Testis (tissue), 2 donors: ENCODE measurements at regions not wholly inside any gene's neighbourhood (a gene's known extent, or its start where the extent isn't known, plus 50 kb on each side); places are given as distances from the start of the nearest gene placed in this dataset.

ENCODE experiments used
- DNase-seq: peaks from one replicate; pipeline ENCODE4 v3.0.0-alpha.2; 2019
- H3K27ac ChIP-seq, 2 donors: fragments of 200-600 bp; sonication (generic); one replicate each; pipeline ENCODE4 v1.5.1; 2019
- H3K27me3 ChIP-seq: fragments of 200-600 bp; sonication (generic); one replicate; pipeline ENCODE4 v1.5.1; 2019
- H3K36me3 ChIP-seq: fragments of 200-600 bp; sonication (generic); one replicate; pipeline ENCODE4 v1.5.1; 2017; ENCODE audit warnings: low read depth; ENCODE audit errors: missing control alignments
- H3K4me1 ChIP-seq: fragments of 200-600 bp; sonication (generic); one replicate; pipeline ENCODE4 v1.5.1; 2019
- H3K4me3 ChIP-seq, 2 donors: fragments of 200-600 bp; sonication (generic); one replicate each; pipeline ENCODE4 v1.5.1; 2017 to 2019
- H3K9me3 ChIP-seq: fragments of 200-600 bp; sonication (generic); one replicate; pipeline ENCODE4 v1.5.1; 2017
- CTCF ChIP-seq, 3 experiments: fragments of 450-650 bp in 2 of 3; fragments of 200-600 bp in 1 of 3; sonication (generic) in 1 of 3; IDR thresholded peaks; one replicate each; pipeline ENCODE4 v1.5.1; 2016 to 2019; ENCODE audit warnings: antibody characterized with exemption in 3 of 3, mild to moderate bottlenecking in 2 of 3, moderate library complexity in 1 of 3
- POLR2A ChIP-seq: fragments of 450-650 bp; IDR thresholded peaks from one replicate; pipeline ENCODE4 v1.6.1; 2017; ENCODE audit warnings: antibody characterized with exemption, mild to moderate bottlenecking, moderate library complexity
- whole genome bisulfite sequencing, 2 donors: methylation state at CpG; one replicate each; pipeline ENCODE4 v1.1.5; 2018; 5-methylcytosine and 5-hydroxymethylcytosine counted together
- intact Hi-C: fragments of 100-400 bp; cut with DNase I; formaldehyde crosslinking; loops from one replicate; pipeline ENCODE4 v1.15.1; 2023; ENCODE audit warnings: low total_unique reads

- H3K36me3 ChIP-seq = no peaks in the 10 kb centered on the region
- TF ChIP-seq POLR2A (no peak), CTCF (IDR thresholded peaks at IDR 0.05) (no peak)
- H3K4me1 ChIP-seq = no peaks in the 10 kb centered on the region
- no peak for DNase-seq
- H3K9me3 ChIP-seq = no peaks in the 10 kb centered on the region
- H3K4me3 ChIP-seq = no peak overlapping the region
- intact Hi-C loops = no loop called here
- no peak overlapping the region for H3K27ac ChIP-seq
- no peaks in the 10 kb centered on the region for H3K27me3 ChIP-seq
- WGBS, 2 donors = 70 to 95% methylated on average over 3 to 12 of the region's 12 CpGs
Observed at GRCh38 chr17:79677646-79678045, 53.1 kb upstream of the ENPP7 start.

GRCh38 chr17:79676796-79677195, 53.9 kb upstream of the ENPP7 start:
- H3K4me1 ChIP-seq = no peaks in the 10 kb centered on the region
- no peak for DNase-seq
- intact Hi-C loops = no loop called here
- H3K27me3 ChIP-seq = no peaks in the 10 kb centered on the region
- no peaks in the 10 kb centered on the region for H3K9me3 ChIP-seq
- TF ChIP-seq POLR2A = no peak
- TF ChIP-seq CTCF (IDR thresholded peaks at IDR 0.05) = no peak
- 89 to 92% methylated on average over 10 of the region's 10 CpGs for WGBS, 2 donors
- H3K4me3 ChIP-seq = no peak overlapping the region
- H3K36me3 ChIP-seq = no peaks in the 10 kb centered on the region
- H3K27ac ChIP-seq = no peak overlapping the region

GRCh38 chr17:79675413-79675725, 55.4 kb upstream of the ENPP7 start:
- H3K27ac ChIP-seq = no peak overlapping the region
- H3K9me3 ChIP-seq = no peaks in the 10 kb centered on the region
- WGBS, 2 donors = 79 to 92% methylated on average over 3 of the region's 3 CpGs
- H3K4me1 ChIP-seq = no peaks in the 10 kb centered on the region
- no peaks in the 10 kb centered on the region for H3K27me3 ChIP-seq
- H3K4me3 ChIP-seq = no peak overlapping the region
- no peaks in the 10 kb centered on the region for H3K36me3 ChIP-seq
- intact Hi-C loops = no loop called here
- TF ChIP-seq CTCF (IDR thresholded peaks at IDR 0.05) = no peak
- no peak for TF ChIP-seq POLR2A
- no peak for DNase-seq

GRCh38 chr17:79674506-79675412, 56.0 kb upstream of the ENPP7 start:
- H3K27ac ChIP-seq = no peak overlapping the region
- TF ChIP-seq CTCF (IDR thresholded peaks at IDR 0.05) (no peak), POLR2A (no peak)
- no peak overlapping the region for H3K4me3 ChIP-seq
- H3K4me1 ChIP-seq = no peaks in the 10 kb centered on the region
- intact Hi-C loops = no loop called here
- H3K9me3 ChIP-seq = no peaks in the 10 kb centered on the region
- no peaks in the 10 kb centered on the region for H3K27me3 ChIP-seq
- H3K36me3 ChIP-seq = no peaks in the 10 kb centered on the region
- WGBS, 2 donors = 89 to 91% methylated on average over 14 to 15 of the region's 15 CpGs
- DNase-seq = no peak

GRCh38 chr17:79673517-79673916, 57.2 kb upstream of the ENPP7 start:
- no peak for TF ChIP-seq POLR2A
- TF ChIP-seq CTCF (IDR thresholded peaks at IDR 0.05) = no peak
- no peak overlapping the region for H3K4me3 ChIP-seq

More at GRCh38 chr17:79673517-79673916, 57.2 kb upstream of the ENPP7 start:
- WGBS, 2 donors = 87 to 91% methylated on average over 2 of the region's 2 CpGs
- Histone ChIP-seq H3K9me3 (no peaks in the 10 kb centered on the region), H3K27me3 (no peaks in the 10 kb centered on the region), H3K36me3 (no peaks in the 10 kb centered on the region), H3K27ac (no peak overlapping the region), H3K4me1 (no peaks in the 10 kb centered on the region)
- DNase-seq = no peak
- intact Hi-C loops = no loop called here
